HEK293 (cell line): ENCODE measurements at regions not wholly inside any gene's neighbourhood (a gene's known extent, or its start where the extent isn't known, plus 50 kb on each side); places are given as distances from the start of the nearest gene placed in this dataset.

Source experiments
- CTCF ChIA-PET: fragments of 350-600 bp; formaldehyde crosslinking; extraction: SDS; loops from one replicate; lab custom pipeline; 2021; ENCODE audit warnings: antibody characterized with exemption; lab: Yijun Ruan, JAX
- POLR2A ChIA-PET: fragments of 300-600 bp; formaldehyde crosslinking; extraction: SDS; loops from one replicate; lab custom pipeline; 2020; ENCODE audit warnings: antibody characterized with exemption, inconsistent platforms; lab: Yijun Ruan, JAX
- H3K27ac ChIP-seq: fragments of 200-500 bp; sonication (Bioruptor generic); 2 replicates; pipeline ENCODE4 v1.5.1; 2014; ENCODE audit warnings: low read depth, low read length, control low read depth, inconsistent platforms; ENCODE audit errors: extremely low read depth
- H3K36me3 ChIP-seq, 2 experiments: fragments of 200-500 bp in 1 of 2; sonication (Bioruptor generic) in 1 of 2; 1 replicate in 1 of 2; 2 replicates in 1 of 2; pipeline ENCODE4 v1.5.1; 2014 to 2017; ENCODE audit warnings: inconsistent platforms in 2 of 2, low read length in 2 of 2; ENCODE audit not compliant: control insufficient read depth in 2 of 2, insufficient read depth in 1 of 2
- H3K4me1 ChIP-seq: fragments of 200-500 bp; sonication (Bioruptor generic); 2 replicates; pipeline ENCODE4 v1.5.1; 2014; ENCODE audit warnings: mild to moderate bottlenecking, low read length, inconsistent platforms; ENCODE audit not compliant: control insufficient read depth, insufficient read depth
- H3K4me3 ChIP-seq: 2 replicates; pipeline ENCODE4 v1.5.1; 2011; ENCODE audit warnings: low read depth, mild to moderate bottlenecking, control low read depth, low read length, moderate library complexity
- H3K9me3 ChIP-seq: fragments of 200-500 bp; sonication (Bioruptor generic); 2 replicates; pipeline ENCODE4 v1.5.1; 2014; ENCODE audit warnings: low read depth, low read length, inconsistent platforms; ENCODE audit not compliant: control insufficient read depth, insufficient read depth
- GLIS1 ChIP-seq: fragments of 450-650 bp; formaldehyde crosslinking; IDR thresholded peaks from 2 replicates; pipeline ENCODE4 v1.5.1; 2016; ENCODE audit warnings: missing biosample characterization, missing genetic modification characterization
- PBX3 ChIP-seq: sonication (generic); formaldehyde crosslinking; IDR thresholded peaks from 2 replicates; pipeline ENCODE4 v1.8.1; 2022; ENCODE audit warnings: mild to moderate bottlenecking, moderate library complexity, missing genetic modification reagents
- ZBTB11 ChIP-seq: fragments of 450-650 bp; formaldehyde crosslinking; conservative IDR thresholded peaks from 2 replicates; pipeline ENCODE4 v1.5.1; 2016; ENCODE audit warnings: low read depth, missing biosample characterization, missing genetic modification characterization
- ZBTB17 ChIP-seq: fragments of 450-650 bp; formaldehyde crosslinking; IDR thresholded peaks from 2 replicates; pipeline ENCODE4 v1.5.1; 2016; ENCODE audit warnings: missing biosample characterization, missing genetic modification characterization
- ZNF132 ChIP-seq: fragments of 450-650 bp; formaldehyde crosslinking; IDR thresholded peaks from 2 replicates; pipeline ENCODE4 v1.5.1; 2017; ENCODE audit warnings: missing biosample characterization, missing genetic modification characterization, borderline replicate concordance
- ZNF140 ChIP-seq: fragments of 450-650 bp; formaldehyde crosslinking; IDR thresholded peaks from 2 replicates; pipeline ENCODE4 v1.5.1; 2016; ENCODE audit warnings: missing biosample characterization, missing genetic modification characterization
- ZNF221 ChIP-seq: fragments of 450-650 bp; formaldehyde crosslinking; IDR thresholded peaks from 2 replicates; pipeline ENCODE4 v1.5.1; 2017; ENCODE audit warnings: missing biosample characterization, missing genetic modification characterization, borderline replicate concordance
- ZNF37A ChIP-seq: fragments of 450-650 bp; IDR thresholded peaks from 2 replicates; pipeline ENCODE4 v1.5.1; 2018; ENCODE audit warnings: missing biosample characterization, missing genetic modification characterization
- ZNF513 ChIP-seq: fragments of 450-650 bp; IDR thresholded peaks from 2 replicates; pipeline ENCODE4 v1.5.1; 2018; ENCODE audit warnings: missing biosample characterization, missing genetic modification characterization
- ZNF521 ChIP-seq: fragments of 450-650 bp; formaldehyde crosslinking; IDR thresholded peaks from 2 replicates; pipeline ENCODE4 v1.5.1; 2017; ENCODE audit warnings: missing biosample characterization, mild to moderate bottlenecking, missing genetic modification characterization
- ZNF558 ChIP-seq: fragments of 450-650 bp; formaldehyde crosslinking; IDR thresholded peaks from 2 replicates; pipeline ENCODE4 v1.5.1; 2016; ENCODE audit warnings: missing biosample characterization, missing genetic modification characterization
- TF ChIP-seq, protein P1 (sequence below): fragments of 450-650 bp; formaldehyde crosslinking; IDR thresholded peaks from 2 replicates; pipeline ENCODE4 v1.5.1; 2016; ENCODE audit warnings: missing biosample characterization, missing genetic modification characterization
- TF ChIP-seq, protein P2 (sequence below): fragments of 450-650 bp; formaldehyde crosslinking; IDR thresholded peaks from 2 replicates; pipeline ENCODE4 v1.5.1; 2017; ENCODE audit warnings: missing biosample characterization, missing genetic modification characterization
- TF ChIP-seq, protein P3 (sequence below): fragments of 450-650 bp; formaldehyde crosslinking; IDR thresholded peaks from 2 replicates; pipeline ENCODE4 v1.5.1; 2016; ENCODE audit warnings: missing biosample characterization, missing genetic modification characterization

DNA sequence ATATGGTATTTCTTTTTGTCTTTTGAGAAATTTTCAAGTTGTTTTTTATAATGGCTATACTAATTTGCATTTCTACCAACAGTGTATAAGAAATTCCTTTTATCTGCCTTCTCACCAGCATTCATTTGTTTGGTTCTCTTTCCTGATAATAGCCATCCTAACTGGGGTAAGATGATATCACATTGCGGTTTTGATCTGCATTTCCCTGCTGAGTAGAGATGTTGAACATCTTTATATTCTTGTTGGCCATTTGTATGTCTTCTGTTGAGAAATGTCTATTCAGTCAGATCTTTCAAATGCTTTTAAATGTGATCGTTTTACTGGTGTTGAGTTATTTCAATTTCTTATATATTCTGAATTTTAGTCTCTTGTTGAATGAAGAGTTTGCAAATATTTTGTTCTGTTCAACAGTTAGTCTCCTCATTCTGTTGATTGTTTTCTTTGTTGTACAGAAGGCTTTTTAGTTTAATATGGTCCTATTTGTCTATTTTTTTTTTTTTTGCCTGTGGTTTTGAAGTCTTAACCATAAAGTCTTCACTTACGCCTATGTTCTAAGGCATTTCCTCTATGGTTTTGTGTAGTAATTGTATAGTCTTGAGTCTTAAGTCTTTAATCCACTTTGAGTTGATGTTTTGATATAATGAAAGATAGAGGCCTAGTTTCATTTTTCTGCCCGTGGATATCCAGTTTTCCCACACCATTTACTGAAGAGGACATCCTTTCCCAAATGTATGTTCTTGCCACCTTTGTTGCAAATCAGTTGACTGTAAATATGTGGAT, 1566.9 kb downstream of the STIM2 start:
- no peaks in the 10 kb centered on the region for H3K36me3 ChIP-seq
- H3K27ac ChIP-seq: no peak overlapping the region
- TF ChIP-seq ZNF140 (tag by site-specific recombination) (no peak), ZNF221 (tag by site-specific recombination) (no peak), ZNF513 (tag by site-specific recombination) (no peak), ZBTB17 (tag by site-specific recombination) (no peak), ZNF521 (tag by site-specific recombination) (no peak), ZBTB11 (tag by site-specific recombination) (no peak), ZNF558 (tag by site-specific recombination) (no peak), GLIS1 (tag by site-specific recombination) (no peak), ZNF132 (tag by site-specific recombination) (no peak), PBX3 (CRISPR knock-in tag) (no peak), ZNF37A (tag by site-specific recombination) (no peak)
- TF ChIP-seq, protein P1, sequence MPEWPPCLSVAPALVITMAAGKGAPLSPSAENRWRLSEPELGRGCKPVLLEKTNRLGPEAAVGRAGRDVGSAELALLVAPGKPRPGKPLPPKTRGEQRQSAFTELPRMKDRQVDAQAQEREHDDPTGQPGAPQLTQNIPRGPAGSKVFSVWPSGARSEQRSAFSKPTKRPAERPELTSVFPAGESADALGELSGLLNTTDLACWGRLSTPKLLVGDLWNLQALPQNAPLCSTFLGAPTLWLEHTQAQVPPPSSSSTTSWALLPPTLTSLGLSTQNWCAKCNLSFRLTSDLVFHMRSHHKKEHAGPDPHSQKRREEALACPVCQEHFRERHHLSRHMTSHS (tag by site-specific recombination): no peak
- TF ChIP-seq, protein P2, sequence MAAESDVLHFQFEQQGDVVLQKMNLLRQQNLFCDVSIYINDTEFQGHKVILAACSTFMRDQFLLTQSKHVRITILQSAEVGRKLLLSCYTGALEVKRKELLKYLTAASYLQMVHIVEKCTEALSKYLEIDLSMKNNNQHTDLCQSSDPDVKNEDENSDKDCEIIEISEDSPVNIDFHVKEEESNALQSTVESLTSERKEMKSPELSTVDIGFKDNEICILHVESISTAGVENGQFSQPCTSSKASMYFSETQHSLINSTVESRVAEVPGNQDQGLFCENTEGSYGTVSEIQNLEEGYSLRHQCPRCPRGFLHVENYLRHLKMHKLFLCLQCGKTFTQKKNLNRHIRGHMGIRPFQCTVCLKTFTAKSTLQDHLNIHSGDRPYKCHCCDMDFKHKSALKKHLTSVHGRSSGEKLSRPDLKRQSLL (tag by site-specific recombination): no peak
- TF ChIP-seq, protein P3, sequence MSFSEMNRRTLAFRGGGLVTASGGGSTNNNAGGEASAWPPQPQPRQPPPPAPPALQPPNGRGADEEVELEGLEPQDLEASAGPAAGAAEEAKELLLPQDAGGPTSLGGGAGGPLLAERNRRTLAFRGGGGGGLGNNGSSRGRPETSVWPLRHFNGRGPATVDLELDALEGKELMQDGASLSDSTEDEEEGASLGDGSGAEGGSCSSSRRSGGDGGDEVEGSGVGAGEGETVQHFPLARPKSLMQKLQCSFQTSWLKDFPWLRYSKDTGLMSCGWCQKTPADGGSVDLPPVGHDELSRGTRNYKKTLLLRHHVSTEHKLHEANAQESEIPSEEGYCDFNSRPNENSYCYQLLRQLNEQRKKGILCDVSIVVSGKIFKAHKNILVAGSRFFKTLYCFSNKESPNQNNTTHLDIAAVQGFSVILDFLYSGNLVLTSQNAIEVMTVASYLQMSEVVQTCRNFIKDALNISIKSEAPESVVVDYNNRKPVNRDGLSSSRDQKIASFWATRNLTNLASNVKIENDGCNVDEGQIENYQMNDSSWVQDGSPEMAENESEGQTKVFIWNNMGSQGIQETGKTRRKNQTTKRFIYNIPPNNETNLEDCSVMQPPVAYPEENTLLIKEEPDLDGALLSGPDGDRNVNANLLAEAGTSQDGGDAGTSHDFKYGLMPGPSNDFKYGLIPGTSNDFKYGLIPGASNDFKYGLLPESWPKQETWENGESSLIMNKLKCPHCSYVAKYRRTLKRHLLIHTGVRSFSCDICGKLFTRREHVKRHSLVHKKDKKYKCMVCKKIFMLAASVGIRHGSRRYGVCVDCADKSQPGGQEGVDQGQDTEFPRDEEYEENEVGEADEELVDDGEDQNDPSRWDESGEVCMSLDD (tag by site-specific recombination): no peak
- TF ChIP-seq, all 188 proteins: peak for 0
- ChIA-PET CTCF (no interaction called here), POLR2A (no interaction called here)
- Histone ChIP-seq H3K4me1 (no peaks in the 10 kb centered on the region), H3K9me3 (no peaks in the 10 kb centered on the region), H3K4me3 (no peak overlapping the region)
